ENCODE measurements at regions not wholly inside any gene's neighbourhood (a gene's known extent, or its start where the extent isn't known, plus 50 kb on each side); places are given as distances from the start of the nearest gene placed in this dataset.

DNA sequence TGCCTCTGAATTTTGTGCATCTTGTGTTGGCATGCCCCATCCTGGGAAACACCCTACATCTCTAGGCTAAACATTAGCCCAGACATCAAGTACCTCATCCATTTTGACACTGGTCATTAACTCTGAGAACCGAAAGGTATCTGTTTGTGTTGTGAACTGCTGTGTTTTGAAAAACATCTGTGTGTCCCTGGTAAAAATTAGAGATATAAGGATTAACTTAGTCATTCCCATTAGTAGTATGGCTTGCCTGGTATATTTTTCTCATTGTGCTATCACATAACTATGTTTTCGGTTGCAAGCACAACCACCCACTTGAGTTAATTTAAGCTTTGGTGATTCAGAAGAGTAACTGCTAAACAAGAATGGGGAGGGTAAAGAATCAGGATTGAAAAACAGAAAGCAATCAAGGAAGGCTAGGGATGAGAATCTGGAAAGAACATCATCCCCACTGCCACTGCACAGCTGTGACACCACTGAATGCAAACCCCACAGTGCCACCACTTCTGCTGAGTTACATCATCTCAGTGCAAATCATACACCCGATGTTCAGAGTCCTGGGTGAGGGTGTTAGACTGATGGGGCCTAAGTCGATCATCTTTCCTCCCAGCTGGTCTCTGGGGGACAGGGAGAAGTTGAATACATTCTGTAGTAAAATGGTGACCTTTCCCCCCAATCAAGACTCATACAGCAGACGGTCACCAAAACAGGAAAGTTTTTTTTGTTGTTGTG lies 234.0 kb downstream of the EPHA4 start:
- DNase-seq = no peak

DNA sequence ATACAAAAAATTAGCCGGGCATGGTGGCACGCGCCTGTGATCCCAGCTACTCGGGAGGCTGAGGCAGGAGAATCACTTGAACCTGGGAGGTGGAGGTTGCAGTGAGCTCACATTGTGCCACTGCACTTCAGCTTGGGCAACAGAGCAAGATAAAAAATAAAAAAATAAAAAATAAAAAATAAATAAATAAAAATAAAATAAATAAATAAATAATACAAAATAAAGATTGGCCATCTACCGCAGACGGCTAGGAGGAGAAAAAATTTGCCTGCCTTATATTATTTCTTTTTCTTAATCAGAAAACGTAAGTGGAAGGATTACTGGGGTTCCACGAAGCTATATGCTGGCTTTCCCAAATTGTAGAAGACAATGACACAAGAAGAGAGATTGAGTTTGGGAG lies 229.7 kb downstream of the EPHA4 start:
- DNase-seq = no peak

DNA sequence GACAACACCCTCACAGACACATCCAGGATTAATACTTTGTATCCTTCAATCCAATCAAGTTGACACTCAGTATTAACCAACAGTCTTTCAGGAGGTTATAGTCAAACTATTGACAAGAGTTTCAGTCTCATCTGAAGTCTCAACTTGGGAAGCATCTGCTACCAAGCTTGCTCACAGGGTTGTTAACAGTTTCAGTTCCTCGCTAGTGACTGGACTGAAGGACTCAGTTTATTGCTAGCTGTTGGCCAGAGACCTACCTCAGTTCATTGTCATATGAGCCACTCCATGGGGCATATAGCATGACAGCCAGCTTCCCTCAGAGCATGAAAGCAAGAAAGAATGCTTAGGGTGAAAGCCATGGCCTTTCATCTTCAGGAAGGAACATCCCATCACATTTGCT lies 228.6 kb downstream of the EPHA4 start:
- DNase-seq = no peak

DNA sequence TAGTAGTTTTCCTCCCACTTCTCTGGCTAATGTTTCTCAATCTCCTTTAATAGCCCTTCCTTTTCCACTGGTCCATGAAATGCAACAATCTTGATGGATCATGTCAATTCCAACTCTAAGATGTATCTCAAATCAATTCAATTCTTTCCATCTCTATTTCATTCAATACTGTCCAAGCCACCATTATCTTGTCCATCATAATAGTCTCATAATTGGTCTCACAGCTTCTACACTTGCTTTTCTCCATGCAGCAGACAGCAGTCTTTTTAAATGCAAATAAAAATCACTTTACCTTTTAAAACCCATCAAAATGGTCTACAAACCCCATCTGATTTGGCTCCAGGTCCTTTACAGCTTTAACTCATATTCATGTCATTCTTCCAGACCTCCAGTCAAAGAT lies 226.6 kb downstream of the EPHA4 start:
- DNase-seq = no peak

DNA sequence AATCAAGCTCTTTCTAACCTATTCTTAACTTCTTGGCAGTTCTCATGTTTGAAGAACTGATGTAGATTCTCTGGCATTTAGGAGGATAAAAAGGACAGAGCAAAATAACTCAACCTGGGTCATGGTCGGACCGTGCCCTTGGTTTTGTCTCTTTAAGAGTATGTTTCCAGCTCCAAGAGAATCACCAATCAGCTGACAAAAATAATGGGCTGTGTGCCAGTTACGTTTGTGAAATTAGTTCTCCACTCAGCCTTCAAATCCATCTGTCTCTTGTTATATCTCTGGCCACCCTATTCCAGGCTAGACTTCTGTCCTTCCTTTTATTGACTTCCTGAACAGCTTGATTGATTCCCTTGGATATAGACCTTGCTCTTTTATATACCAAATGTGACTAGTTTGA lies 225.7 kb downstream of the EPHA4 start:
- DNase-seq = no peak

DNA sequence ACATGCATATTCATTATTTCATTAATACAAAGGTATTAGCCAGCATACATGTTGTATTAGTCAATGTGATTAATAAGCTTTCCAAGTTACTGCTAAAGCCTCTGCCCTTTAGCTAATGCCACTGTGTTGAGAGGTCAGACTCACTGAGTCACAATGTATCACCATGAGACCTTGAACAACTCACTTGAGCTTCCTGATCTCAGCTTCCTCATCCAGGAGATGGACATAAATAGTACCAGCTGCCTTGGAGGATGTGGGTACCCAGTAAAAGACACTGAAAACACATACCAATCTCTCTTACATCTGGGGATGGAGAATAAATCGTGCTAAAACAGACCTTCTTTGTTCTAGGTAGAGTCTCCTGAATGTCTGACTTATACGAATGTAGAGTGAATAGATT lies 224.6 kb downstream of the EPHA4 start:
- no peak for DNase-seq

DNA sequence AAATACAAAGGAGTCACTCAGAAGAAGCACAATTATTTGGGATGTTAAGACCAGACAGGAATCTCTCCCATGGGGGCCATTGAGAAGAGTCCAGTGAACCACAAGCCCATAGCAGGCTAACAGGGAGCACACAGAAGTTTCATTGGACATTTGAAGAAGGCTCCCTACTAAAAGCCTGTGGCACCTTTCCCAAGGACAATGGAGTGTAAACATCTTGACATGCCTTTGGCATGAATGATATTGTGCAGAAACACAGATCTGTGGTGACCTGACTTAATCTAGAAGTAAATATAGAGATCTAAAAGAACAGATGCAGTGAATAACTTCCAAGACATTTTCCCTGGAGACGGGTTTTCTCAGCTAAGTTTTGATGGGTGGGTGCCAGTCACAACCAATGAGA lies 221.5 kb downstream of the EPHA4 start:
- no peak for DNase-seq

DNA sequence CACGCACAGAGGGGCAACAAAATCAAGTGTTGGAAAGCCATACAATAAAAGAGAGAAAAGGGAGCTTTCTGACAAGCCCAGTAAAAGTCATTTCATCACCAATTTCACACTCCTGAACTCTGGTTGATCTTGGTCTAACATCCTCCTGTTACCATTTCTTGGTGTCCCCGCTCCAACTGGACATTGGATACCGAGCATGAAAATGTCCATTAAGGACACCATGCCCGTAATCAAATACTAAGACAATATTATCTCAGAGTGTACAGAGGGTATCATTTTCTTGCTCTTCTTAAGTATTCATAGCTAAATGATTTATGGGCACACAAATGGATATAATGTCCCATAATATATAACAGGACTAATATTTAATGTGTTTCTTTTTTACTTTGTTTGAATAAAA lies 218.9 kb downstream of the EPHA4 start:
- DNase-seq = no peak

DNA sequence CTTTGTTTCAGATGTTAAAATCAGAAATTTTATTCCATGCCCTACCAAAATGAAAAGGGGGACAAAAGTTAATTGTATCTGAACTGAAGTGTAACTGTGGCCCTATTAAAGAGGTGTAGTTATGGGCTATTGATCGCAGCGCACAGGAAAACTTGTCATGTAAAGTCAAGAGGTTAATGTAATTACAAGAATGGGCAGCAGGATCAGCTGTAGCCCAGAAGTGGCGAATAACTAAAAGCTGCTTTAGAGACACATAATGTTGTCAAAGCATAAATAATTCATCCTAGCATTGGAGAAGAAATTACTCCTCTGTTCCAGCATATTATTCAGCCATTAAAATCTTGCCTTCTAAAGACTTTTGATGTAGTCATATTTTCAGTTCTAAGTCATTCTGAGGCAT lies 211.8 kb downstream of the EPHA4 start:
- DNase-seq = no peak

DNA sequence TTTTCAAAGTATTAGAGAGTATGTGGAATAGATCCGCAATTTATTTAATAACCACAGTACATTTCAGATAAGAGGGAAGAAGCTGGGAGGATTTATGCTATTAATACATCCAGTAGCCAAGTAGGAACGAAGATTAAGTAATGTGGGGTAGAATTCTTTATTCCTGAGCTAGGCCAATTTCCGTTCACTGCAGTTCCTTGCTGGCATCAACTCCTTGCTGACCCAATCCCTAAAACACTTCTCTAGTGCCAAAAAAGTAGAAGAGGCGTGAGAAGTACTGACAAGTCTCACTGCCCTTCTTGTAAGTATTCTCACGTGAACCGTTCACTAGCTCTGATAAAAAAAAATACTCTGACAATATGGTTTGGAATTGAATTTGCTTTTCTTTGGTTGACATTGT lies 211.4 kb downstream of the EPHA4 start:
- no peak for DNase-seq

DNA sequence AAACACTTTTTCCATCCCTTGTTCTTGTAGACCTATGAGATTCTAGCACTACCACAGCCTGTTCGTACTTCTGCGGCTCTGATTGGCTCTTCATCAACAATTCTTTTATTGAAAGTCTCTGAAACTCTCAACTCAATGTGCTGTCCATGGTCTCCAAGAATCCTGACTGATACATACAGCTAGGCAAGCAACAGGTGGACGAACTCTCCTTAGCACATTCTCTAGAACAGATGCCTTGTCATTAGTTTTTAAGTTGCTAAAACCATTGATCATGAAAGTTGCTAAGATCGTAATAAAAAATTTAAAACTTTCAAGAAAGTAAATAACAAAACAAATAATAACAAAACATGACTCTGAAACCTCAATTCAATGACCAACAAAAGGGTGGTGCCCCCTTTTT lies 210.5 kb downstream of the EPHA4 start:
- DNase-seq = no peak

DNA sequence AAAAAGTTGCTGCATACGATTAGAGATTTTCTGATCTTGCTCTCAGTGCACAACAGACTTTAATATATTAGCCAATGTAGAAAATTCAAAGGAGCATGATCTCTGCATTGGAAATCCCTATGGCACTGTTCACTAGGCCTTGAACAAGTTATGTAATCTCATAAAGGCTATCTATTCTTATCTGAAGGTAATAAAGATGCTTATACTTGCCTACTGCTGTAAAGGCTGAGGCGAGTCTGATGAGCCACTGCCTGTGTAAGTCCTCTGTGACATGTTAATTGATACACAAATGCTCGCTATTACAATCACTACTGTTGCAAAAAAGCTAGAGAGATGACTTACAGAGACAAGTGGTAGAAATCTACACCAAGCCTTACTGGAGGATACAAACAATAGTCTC lies 207.4 kb downstream of the EPHA4 start:
- no peak for DNase-seq
